UCSD-AML1 (cell line): ENCODE measurements at regions not wholly inside any gene's neighbourhood (a gene's known extent, or its start where the extent isn't known, plus 50 kb on each side); places are given as distances from the start of the nearest gene placed in this dataset.
"Not testable (repeated sequence)": the region's sequence is repeated elsewhere in the genome, so short reads cannot be mapped to it uniquely, and the experiment has no call there.

Experiments used
- DNase-seq: peaks from one replicate; lab custom pipeline; 2025; ENCODE audit not compliant: unreplicated experiment; lab: John Stamatoyannopoulos, UW

GRCh38 chr5:36778336-36778735, 98.2 kb upstream of the NIPBL start:
- no peak for DNase-seq

- not testable (repeated sequence) for DNase-seq
Observed at GRCh38 chr5:36782612-36783011, 94.0 kb upstream of the NIPBL start.

- DNase-seq, result no peak
Observed at GRCh38 chr5:36786448-36787012, 90.0 kb upstream of the NIPBL start.

- DNase-seq, result no peak
Observed at GRCh38 chr5:36787365-36788093, 89.0 kb upstream of the NIPBL start.

- no peak for DNase-seq
Observed at GRCh38 chr5:36790847-36791246, 85.7 kb upstream of the NIPBL start.

GRCh38 chr5:36792560-36793180, 83.9 kb upstream of the NIPBL start:
- no peak for DNase-seq

- no peak for DNase-seq
Observed at GRCh38 chr5:36795366-36795765, 81.2 kb upstream of the NIPBL start.

GRCh38 chr5:36796155-36796554, 80.4 kb upstream of the NIPBL start:
- no peak for DNase-seq

GRCh38 chr5:36801523-36801922, 75.0 kb upstream of the NIPBL start:
- DNase-seq, result no peak

GRCh38 chr5:36802187-36802586, 74.4 kb upstream of the NIPBL start:
- DNase-seq, result no peak

GRCh38 chr5:36813249-36813648, 63.3 kb upstream of the NIPBL start:
- DNase-seq, result not testable (repeated sequence)

GRCh38 chr5:36815871-36816270, 60.7 kb upstream of the NIPBL start:
- no peak for DNase-seq

- DNase-seq, result no peak
Observed at GRCh38 chr5:36820900-36821299, 55.7 kb upstream of the NIPBL start.

- DNase-seq, result no peak
Observed at GRCh38 chr5:36826694-36827093, 49.9 kb upstream of the NIPBL start.
